CD4-positive, alpha-beta T cell treated with Interleukin-2 at 100 ng/mL for 4 hours (primary cell): ENCODE measurements at regions not wholly inside any gene's neighbourhood (a gene's known extent, or its start where the extent isn't known, plus 50 kb on each side); places are given as distances from the start of the nearest gene placed in this dataset.

Experiments used
- DNase-seq: peaks from one replicate; pipeline ENCODE4 v3.0.0-alpha.2; 2020; ENCODE audit warnings: low spot score

DNA sequence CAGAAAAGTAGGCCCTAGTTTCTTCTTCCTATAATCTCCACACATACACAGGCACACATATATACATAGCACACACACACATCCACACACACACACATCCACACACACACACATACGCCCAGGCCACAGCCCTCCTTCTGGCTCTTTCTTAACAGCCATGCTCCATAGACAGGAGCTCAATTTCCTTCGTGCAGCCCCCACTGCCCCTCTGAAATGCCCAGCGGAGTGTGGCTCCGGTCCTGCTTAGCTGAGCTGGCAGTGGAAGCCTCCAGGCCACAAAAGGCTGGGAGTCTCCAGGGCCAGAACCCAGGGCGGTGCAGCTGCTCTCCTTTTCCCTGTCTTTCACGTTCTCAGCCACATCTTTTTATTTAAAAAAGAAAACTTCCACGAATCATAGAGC is 282.9 kb upstream of the IGFBP3 start:
- DNase-seq, result no peak

DNA sequence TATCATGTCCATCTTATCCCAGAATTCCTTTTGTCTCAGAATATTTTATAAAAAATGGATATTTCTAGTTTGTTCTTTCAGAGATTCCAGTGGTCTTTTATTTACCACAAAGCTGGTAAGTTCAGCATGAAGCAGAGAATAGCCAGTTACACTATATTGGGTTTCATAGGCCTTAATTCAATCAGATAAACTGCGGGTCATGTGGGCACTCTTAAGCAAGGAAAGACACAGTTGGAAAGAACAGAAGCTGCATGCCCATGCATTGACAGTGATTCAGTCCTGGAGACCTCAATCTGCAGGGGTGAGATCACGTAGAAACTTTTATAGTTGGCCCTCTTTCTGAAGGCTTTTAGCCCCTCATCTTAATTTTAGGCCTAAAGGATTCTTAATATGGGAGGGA is 281.3 kb upstream of the IGFBP3 start:
- DNase-seq, result no peak

DNA sequence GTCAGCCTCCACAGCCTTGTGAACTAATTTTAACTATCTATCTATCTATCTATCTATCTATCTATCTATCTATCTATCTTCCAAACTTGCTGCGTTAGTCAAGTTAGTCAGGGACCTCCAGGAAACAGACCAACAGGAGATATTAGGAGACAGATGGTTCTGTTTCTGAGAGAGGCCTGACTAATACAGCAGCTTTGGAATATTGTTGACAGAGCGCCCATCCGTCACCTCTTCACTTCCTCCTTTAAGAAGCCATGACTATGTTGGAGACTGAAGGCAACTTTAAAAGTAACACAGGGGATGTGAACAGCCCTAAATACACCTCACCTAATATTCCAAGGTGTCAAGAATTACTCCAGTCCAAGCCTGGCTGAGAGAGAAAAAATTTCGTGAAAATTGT is 280.9 kb upstream of the IGFBP3 start:
- no peak for DNase-seq

- DNase-seq, result no peak
Observed at GRCh38 chr7:46198701-46199100, 277.6 kb upstream of the IGFBP3 start.

DNA sequence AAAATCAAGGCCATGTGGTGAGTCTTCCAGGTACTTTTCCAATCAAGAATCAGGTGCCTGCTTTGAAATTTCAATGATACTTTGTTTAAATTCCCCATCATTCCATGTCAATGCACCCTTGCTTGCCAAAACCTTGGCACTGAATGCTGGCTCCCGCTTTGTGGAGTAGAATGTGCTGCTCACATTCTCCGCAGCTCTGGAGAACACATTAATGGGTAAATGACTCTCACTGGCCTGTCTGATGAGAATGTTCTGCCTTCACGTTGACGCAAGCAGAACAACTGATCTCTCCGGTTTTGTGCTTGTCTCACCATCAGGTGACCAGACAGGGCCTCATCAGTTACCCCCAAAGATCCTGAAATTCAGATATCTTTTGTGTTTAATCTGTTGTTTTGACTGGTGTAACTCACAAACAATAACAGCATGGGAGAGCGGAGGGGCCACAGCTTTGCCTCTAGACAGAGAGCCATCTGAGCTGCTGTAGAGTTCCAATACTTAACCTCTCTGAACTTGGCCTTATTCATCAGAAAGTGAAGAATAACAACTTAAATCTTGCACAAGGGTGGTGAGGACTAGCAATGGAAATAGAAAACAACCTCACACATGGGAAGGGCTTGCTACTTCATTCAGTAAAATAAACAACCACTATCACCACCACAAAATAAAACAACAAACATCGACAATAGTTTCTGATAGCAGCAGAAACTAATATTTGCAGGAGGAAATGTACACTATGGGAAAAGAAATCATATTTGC is 276.9 kb upstream of the IGFBP3 start:
- no peak for DNase-seq

GRCh38 chr7:46195934-46196333 is 274.9 kb upstream of the IGFBP3 start:
- DNase-seq, result no peak

- no peak for DNase-seq
Observed at GRCh38 chr7:46192271-46192670, 271.2 kb upstream of the IGFBP3 start.

DNA sequence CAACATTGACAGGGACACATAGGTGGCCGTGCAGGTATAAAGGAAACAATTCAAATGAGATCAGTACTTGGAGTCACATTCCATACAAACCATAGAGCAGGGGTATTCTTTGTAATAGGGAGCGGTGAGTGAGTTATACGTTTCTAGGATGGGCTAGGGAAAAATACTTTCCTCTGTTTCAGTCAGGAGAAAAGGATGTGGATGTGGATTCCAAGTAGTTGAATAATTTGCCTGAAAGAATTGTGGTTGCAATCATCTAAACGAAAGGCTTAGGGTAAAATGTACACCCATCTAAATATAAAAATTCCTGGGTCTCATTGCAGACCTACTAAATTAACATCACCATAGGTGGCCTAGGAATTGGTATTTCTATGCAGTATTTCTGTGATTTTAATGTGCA is 270.7 kb upstream of the IGFBP3 start:
- DNase-seq, result no peak

DNA sequence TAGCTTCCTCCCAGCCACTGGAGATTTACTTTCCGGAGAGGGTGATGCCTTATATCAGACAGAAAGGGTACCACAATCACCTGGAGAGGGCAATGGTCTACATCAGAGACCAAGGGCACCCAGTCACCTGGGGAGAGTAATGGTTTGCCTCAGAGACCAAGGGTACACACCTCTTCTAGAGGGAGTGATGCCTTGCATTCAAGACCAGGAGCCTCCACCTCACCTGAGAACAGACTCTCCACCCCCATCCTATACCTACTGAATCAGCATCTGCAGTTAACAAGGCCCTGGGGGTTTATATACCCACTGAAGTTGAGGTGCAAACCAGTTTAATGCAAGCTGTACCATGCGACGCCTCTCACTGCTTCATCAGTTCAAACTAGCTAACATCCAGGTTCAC is 270.2 kb upstream of the IGFBP3 start:
- DNase-seq, result no peak

DNA sequence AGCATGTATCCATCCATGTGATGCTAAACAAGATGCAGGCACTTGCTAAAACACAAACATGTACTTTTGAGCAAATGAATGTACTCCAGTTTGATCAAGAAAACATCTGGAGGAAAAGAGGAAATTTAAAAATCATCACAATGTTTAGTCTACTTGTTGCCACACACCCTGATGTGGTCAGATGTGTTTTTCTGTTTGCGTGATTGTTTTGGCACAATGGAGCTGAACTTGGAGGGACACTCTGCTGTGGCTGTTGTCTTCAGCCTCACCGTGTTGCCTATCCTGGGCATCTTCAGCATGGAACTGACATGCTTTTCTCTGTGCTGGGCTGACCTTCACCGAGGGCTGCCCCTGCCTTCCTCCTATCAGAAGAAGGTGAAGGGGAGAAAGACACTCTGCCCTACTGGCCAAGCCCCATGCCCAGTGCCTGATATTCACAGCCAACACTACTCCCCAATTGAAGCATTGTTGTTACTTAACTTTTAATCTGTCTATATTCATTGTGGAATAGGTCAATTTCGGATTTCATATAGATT is 268.3 kb upstream of the IGFBP3 start:
- DNase-seq, result no peak

DNA sequence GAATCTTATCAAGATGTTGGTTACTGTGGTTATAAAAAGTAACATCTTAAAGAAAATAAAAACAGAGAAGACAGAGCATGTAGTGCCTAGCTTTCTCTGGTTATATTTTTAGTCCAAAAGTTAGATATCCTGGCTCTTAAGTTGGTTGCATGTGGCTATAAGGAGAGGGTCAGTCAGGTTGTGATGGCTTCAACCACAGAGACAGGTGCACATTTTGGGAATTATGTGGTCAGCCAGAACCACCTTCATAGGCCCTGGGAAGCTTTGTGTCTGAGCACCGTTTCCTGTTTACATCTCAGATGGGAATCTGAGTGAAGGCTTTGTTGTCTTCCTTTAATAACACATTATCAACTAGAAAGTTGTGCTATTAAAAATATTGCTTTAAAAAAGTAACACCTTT is 265.1 kb upstream of the IGFBP3 start:
- no peak for DNase-seq

DNA sequence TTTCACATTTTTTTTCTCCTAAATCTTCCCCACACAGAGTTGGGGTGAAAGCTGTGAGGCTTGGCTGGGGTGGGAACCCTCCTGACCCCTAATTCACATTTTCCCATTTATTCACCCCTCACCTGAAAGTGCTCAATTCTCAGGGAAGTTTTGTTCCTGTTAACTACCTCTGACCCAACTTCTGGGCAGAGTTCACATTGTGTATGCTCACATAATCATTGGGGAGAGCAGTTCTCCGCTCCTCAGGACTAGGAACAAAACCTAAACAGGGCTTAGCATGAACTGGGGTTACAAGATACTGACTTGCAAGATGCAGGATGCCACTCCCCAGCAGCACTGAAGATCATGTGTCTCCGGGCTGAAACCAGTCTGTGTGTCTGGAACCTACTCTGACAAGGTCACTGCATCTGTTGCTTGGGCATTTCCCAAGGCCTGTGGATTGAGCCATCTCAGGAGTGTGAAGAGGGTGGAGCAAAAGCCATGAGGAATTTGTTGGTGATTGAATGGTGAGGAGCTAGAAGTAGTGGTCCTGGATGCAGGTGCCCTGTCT is 258.1 kb upstream of the IGFBP3 start:
- DNase-seq, result no peak

GRCh38 chr7:46178661-46179060 is 257.6 kb upstream of the IGFBP3 start:
- no peak for DNase-seq

DNA sequence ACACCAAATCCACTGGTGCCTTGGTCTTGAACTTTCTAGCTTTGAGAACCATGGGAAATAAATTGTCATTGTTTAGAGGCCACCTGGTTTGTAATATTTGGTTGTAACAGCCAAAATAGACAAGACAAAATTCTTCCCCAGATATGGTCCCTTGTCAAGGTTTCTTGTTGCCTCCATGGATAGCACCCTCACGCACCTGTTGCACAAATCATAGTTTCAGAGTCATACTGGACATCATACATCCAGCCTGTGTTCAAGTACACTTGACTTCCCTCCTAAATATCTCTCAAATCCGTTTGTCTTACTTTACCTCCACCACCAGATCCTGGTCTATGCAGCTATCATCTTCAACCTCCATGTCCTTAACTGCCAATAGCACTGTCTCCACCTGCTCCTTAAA is 256.7 kb upstream of the IGFBP3 start:
- DNase-seq, result no peak

GRCh38 chr7:46175221-46175620 is 254.1 kb upstream of the IGFBP3 start:
- DNase-seq, result no peak

DNA sequence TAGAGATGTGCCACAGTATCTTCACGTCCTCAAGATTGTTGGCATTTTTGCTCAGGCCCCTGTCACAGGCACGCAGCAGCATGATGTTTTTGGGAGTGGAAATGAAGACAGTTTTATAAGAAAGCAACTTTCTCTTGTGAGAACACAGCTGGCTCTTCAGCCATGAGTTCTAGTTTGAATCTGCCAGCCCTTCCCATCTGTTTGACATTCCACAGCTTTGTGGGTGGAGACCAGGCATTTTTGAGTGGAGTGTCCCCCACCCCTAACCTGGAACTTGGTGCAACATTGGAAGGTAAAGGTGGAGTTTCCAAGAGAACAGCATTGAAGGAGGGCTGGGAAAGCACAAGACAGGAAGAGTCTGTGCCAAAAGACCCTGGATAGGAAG is 253.1 kb upstream of the IGFBP3 start:
- no peak for DNase-seq

DNA sequence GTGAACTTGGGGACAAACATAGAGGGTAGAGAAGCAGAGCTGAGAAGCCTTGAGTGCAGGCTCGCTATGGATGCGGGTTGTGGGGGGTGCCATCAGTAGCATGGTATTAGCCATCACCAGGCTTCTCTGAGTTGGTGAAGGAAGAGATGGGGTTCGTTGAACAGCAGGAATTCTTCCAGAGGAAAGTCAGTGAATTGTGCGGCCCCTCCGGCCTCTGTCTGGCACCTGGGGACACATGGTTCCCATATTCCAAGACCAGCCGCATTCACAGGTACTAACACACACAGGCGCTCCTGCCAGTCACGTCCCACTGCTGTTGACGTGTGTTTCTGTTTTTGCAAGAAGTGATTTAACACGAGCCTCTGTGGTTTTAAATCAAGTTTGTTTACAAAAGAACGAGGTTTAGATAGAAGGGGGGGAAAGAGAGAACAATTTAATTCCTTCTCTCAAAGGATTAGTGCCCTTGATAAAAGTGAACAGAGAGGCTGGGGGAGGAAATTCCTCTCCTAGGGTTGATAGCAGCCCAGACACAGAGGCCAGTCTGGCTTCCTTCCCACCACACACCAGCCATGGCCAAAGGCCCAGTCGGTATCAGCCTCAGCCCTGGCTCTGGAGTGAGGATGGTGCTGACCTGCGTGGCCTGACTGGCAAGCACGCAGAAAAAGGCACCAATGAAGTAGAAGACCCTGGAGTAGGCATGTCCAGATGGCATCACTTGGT is 252.6 kb upstream of the IGFBP3 start:
- DNase-seq, result no peak

DNA sequence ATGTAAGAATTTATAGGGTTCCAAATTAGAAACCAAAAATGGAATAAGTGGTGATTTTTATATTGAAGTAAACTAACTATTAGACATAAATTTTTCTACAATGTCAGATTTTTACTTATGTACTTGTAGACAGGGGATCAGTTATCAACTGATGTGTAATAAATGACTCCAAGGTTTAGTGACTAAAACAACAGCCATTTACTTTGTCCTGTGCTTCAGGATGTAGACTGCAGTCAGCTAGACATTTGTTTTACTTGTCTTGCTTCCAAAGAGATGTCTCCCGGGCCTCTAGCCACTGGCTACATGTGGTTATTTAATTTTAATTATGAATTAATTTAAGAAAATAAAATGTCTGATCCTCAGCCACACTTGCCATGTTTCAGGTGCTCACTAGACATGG is 249.7 kb upstream of the IGFBP3 start:
- DNase-seq, result no peak

DNA sequence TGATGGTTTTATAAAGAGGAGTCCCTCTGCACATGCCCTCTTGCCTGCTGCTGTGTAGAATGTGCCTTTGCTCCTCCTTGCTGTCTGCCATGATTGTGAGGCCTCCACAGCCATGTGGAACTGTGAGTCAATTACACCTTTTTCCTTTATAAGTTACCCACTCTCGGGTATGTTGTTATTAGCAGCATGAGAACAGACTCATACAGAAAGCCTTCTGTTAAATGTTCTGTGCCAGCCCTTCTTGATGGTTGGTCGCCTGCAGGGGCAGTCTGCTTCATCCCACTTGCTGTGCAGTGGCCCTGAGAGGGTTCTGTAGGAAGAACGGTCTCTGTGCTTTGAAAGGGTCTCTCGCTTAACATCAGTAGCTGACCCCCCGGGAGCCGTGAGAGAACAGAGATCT is 248.9 kb upstream of the IGFBP3 start:
- no peak for DNase-seq

DNA sequence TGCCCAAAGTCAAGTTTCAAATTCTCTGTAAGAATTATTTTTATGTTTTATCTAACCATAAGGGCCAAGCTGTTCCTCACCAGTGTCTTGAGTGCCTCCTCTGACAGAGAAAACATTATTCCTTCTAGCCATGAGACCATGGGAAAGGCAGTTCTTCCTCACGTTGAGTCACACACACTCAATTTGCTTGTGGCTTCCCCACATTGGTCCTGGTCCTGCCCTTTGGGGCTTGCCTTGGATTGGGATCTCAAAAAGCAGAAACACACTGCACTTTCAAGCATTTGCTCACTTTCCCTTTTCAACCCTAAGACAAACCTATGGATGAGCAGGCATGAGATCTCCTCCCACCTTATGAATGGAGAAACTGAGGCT is 248.3 kb upstream of the IGFBP3 start:
- no peak for DNase-seq

DNA sequence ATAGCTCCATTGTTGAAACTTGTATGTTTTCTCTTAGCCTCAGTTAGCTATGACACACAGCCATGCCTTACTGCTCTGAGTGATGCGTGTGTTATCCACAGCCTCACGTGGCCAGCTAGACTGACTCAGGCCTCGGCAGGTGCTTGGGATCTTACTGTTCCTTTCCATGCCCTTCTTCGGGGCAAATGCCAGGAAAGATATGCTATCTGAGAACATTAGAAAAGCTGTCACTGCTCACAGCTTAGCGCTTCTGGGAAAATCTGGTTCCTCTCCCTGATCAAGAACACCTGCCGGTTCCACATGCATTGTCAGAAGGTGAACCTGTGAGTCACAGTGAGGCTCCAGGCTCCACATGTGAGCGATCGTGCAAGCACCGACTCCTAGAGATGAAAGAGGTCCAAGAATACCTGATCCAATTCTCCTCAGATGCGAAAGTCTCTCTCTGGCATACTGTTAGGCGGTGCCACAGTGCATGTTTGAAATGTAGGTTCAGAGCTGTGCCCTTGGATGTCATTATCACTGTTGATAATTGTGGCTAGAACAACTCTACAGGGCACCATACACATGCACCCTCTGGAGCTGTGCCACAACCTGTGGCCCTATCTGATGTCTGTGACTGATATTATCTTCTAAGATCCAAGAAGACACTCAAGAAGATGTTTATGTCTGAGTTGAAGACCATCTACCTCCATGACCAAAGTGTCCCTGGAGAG is 247.8 kb upstream of the IGFBP3 start:
- DNase-seq, result no peak

- DNase-seq, result no peak
Observed at GRCh38 chr7:46168231-46168630, 247.2 kb upstream of the IGFBP3 start.

DNA sequence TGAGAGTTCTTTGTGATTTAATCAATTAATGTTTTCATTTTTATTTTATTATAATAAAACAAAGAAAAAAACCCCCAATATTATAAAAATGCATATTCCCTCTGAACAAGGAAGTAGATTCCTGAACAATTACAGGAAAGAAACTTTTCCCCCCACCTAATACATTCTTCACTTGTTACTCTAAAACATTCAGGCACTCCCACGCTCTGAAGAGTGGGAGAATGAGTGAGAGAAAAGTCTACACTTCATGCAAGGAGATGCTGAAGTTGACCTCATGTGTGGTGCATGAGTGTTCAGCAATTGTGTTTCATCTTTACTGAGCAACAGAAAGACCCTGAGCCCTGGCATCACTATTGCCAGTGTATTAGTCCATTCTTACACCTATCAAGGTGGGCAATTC is 244.2 kb upstream of the IGFBP3 start:
- no peak for DNase-seq
